ENCODE measurements at regions not wholly inside any gene's neighbourhood (a gene's known extent, or its start where the extent isn't known, plus 50 kb on each side); places are given as distances from the start of the nearest gene placed in this dataset.

GRCh38 chr3:115502128-115502527 lies 121.2 kb upstream of the GAP43 start:
- Mint-ChIP-seq H3K36me3 (ENCODE audit: insufficient read depth, unreplicated experiment) (no peaks in the 10 kb centered on the region), H3K4me3 (ENCODE audit: unreplicated experiment) (no peak overlapping the region), H3K27me3 (ENCODE audit: insufficient read depth, unreplicated experiment) (no peaks in the 10 kb centered on the region), H3K27ac (ENCODE audit: low read depth, unreplicated experiment) (no peak overlapping the region), H3K9me3 (ENCODE audit: unreplicated experiment) (no peaks in the 10 kb centered on the region), H3K4me1 (ENCODE audit: insufficient read depth, unreplicated experiment) (no peaks in the 10 kb centered on the region)
- DNase-seq (ENCODE audit: unreplicated experiment), result no peak
- intact Hi-C loops (cut with micrococcal nuclease), result no loop called here
- TF ChIP-seq CTCF (IDR thresholded peaks at IDR 0.05; ENCODE audit: unreplicated experiment), result no peak
- ChIA-PET CTCF (no interaction called here), POLR2A (no interaction called here)
- no TSS peak for BruUV-seq (replicated peaks)

- CTCF ChIA-PET, result interaction anchor here (0.6 to 1.2 kb wide), 4 partner anchors 13 to 350 kb away, joined by 3 to 4 read pairs (median 4); no protein-coding TSS in a partner anchor
- no peaks in the 10 kb centered on the region for H3K27me3 Mint-ChIP-seq (ENCODE audit: insufficient read depth, unreplicated experiment)
- H3K9me3 Mint-ChIP-seq (ENCODE audit: unreplicated experiment), result no peaks in the 10 kb centered on the region
- no peak for TF ChIP-seq CTCF (IDR thresholded peaks at IDR 0.05; ENCODE audit: unreplicated experiment)
- no peak overlapping the region for H3K27ac Mint-ChIP-seq (ENCODE audit: low read depth, unreplicated experiment)
- no peak for DNase-seq (ENCODE audit: unreplicated experiment)
- no peaks in the 10 kb centered on the region for H3K4me1 Mint-ChIP-seq (ENCODE audit: insufficient read depth, unreplicated experiment)
- H3K36me3 Mint-ChIP-seq (ENCODE audit: insufficient read depth, unreplicated experiment), result no peaks in the 10 kb centered on the region
- no peak overlapping the region for H3K4me3 Mint-ChIP-seq (ENCODE audit: unreplicated experiment)
- intact Hi-C loops (cut with micrococcal nuclease), result no loop called here
- POLR2A ChIA-PET, result interaction anchor here (1.1 kb wide), 1 partner anchor 13 kb away, joined by 3 read pairs; no protein-coding TSS in a partner anchor
- BruUV-seq (replicated peaks), result no TSS peak
Observed at GRCh38 chr3:115503394-115503793, 119.9 kb upstream of the GAP43 start.

- no peak for DNase-seq (ENCODE audit: unreplicated experiment)
- Mint-ChIP-seq H3K36me3 (ENCODE audit: insufficient read depth, unreplicated experiment) (no peaks in the 10 kb centered on the region), H3K4me1 (ENCODE audit: insufficient read depth, unreplicated experiment) (peaks cover 13% of the 10 kb centered on the region), H3K9me3 (ENCODE audit: unreplicated experiment) (no peaks in the 10 kb centered on the region), H3K27ac (ENCODE audit: low read depth, unreplicated experiment) (no peak overlapping the region), H3K4me3 (ENCODE audit: unreplicated experiment) (no peak overlapping the region), H3K27me3 (ENCODE audit: insufficient read depth, unreplicated experiment) (peaks cover 26% of the 10 kb centered on the region)
- CTCF ChIA-PET, result no interaction called here
- intact Hi-C loops (cut with micrococcal nuclease), result no loop called here
- TF ChIP-seq CTCF (IDR thresholded peaks at IDR 0.05; ENCODE audit: unreplicated experiment), result no peak
- POLR2A ChIA-PET, result no interaction called here
- BruUV-seq (replicated peaks), result no TSS peak
Observed at GRCh38 chr3:115508562-115508961, 114.7 kb upstream of the GAP43 start.

GRCh38 chr3:115512565-115513415 lies 110.5 kb upstream of the GAP43 start:
- ChIA-PET CTCF (interaction anchor here (0.6 kb wide), 1 partner anchor 84 kb away, joined by 4 read pairs; no protein-coding TSS in a partner anchor), POLR2A (interaction anchor here (1.0 kb wide), 1 partner anchor 18 kb away, joined by 3 read pairs; no protein-coding TSS in a partner anchor)
- intact Hi-C loops (cut with micrococcal nuclease), result no loop called here
- peak overlapping the region; percentile 10 for H3K27ac Mint-ChIP-seq (ENCODE audit: low read depth, unreplicated experiment)
- DNase-seq (ENCODE audit: unreplicated experiment), result peak; percentile 21
- peaks cover 16% of the 10 kb centered on the region for H3K4me1 Mint-ChIP-seq (ENCODE audit: insufficient read depth, unreplicated experiment)
- TF ChIP-seq CTCF (IDR thresholded peaks at IDR 0.05; ENCODE audit: unreplicated experiment), result no peak
- H3K27me3 Mint-ChIP-seq (ENCODE audit: insufficient read depth, unreplicated experiment), result peaks cover 26% of the 10 kb centered on the region
- no TSS peak for BruUV-seq (replicated peaks)
- peak overlapping the region; percentile 74 for H3K4me3 Mint-ChIP-seq (ENCODE audit: unreplicated experiment)
- no peaks in the 10 kb centered on the region for H3K36me3 Mint-ChIP-seq (ENCODE audit: insufficient read depth, unreplicated experiment)
- no peaks in the 10 kb centered on the region for H3K9me3 Mint-ChIP-seq (ENCODE audit: unreplicated experiment)
